Activated CD8-positive, alpha-beta T cell treated with anti-CD3 and anti-CD28 coated beads, Interleukin-2, amount 10 ng/mL, durations not matched to agents 7 days and 5 days (primary cell): ENCODE measurements at regions not wholly inside any gene's neighbourhood (a gene's known extent, or its start where the extent isn't known, plus 50 kb on each side); places are given as distances from the start of the nearest gene placed in this dataset.
"Not testable (repeated sequence)": the region's sequence is repeated elsewhere in the genome, so short reads cannot be mapped to it uniquely, and the experiment has no call there.

ENCODE experiments used
- ATAC-seq: fragments of 150-1000 bp; cut with Tn5 transposase; one replicate; pipeline ENCODE4 v1.10.0; 2021; ENCODE audit warnings: moderate library complexity
- CTCF ChIA-PET: fragments of 350-600 bp; sonication (Branson Sonifier 250); formaldehyde crosslinking; loops from one replicate; lab custom pipeline; 2021; ENCODE audit warnings: antibody characterized with exemption; lab: Charles Lee
- POLR2A ChIA-PET: fragments of 350-600 bp; sonication (Branson Sonifier 250); formaldehyde crosslinking; loops from one replicate; lab custom pipeline; 2021; ENCODE audit warnings: antibody characterized with exemption; lab: Charles Lee
- DNase-seq: peaks from one replicate; pipeline ENCODE4 v3.0.0-alpha.2; 2020
- H3K27ac Mint-ChIP-seq: one replicate; pipeline ENCODE4 v1.8.0; 2021; ENCODE audit warnings: mild to moderate bottlenecking, mixed read lengths
- H3K27me3 Mint-ChIP-seq: one replicate; pipeline ENCODE4 v1.8.0; 2021; ENCODE audit warnings: low read depth, mixed read lengths
- H3K36me3 Mint-ChIP-seq: one replicate; pipeline ENCODE4 v1.8.0; 2021; ENCODE audit warnings: low read depth, mixed read lengths
- H3K4me1 Mint-ChIP-seq: one replicate; pipeline ENCODE4 v1.8.0; 2021; ENCODE audit warnings: low read depth, mixed read lengths
- H3K4me3 Mint-ChIP-seq: one replicate; pipeline ENCODE4 v1.8.0; 2021; ENCODE audit warnings: mild to moderate bottlenecking, mixed read lengths
- H3K9me3 Mint-ChIP-seq: one replicate; pipeline ENCODE4 v1.8.0; 2022; ENCODE audit warnings: mixed read lengths; ENCODE audit not compliant: insufficient read depth

DNA sequence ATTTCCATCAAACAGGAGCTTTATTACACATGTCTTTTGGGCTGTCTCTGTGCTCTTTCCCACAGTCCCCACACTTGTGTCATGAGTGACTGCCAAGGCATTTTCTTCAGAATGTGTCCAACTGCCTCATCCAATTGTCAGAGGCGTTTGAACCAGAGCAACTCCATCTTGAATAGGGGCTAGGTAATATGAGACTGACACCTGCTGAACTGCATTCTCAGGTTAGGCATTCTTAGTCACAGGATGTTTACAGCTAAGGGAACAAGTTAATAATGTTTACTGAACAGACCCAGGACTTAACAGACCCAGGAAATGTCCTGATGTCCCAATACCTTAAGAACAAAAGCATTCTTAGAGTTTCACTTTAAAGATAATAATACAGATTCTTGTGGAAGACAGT lies 595.5 kb downstream of the REEP3 start:
- no peak overlapping the region for H3K4me3 Mint-ChIP-seq
- H3K27ac Mint-ChIP-seq, result no peak overlapping the region
- no peaks in the 10 kb centered on the region for H3K4me1 Mint-ChIP-seq
- ChIA-PET POLR2A (no interaction called here), CTCF (no interaction called here)
- no peaks in the 10 kb centered on the region for H3K27me3 Mint-ChIP-seq
- no peaks in the 10 kb centered on the region for H3K36me3 Mint-ChIP-seq
- DNase-seq, result no peak
- ATAC-seq, result no peak
- H3K9me3 Mint-ChIP-seq, result no peaks in the 10 kb centered on the region

DNA sequence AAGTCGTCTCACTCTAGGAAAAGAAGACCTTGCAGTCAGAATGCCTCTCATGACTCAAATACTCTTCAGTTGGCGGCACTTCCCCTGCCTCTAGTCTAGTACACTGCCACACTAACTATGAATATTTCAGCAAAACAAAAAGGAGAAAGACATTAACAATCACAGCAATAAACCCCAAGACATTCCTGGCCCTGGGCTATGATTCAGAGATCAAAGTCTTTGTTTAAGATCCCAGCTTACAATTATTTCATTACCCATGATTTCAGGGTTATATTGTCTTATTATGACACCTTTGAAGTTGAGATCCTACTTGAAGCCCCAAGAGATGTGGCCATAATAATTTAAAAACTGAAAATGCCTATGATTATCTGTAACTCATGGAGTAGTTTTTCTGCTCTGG lies 597.5 kb downstream of the REEP3 start:
- Mint-ChIP-seq H3K27ac (no peak overlapping the region), H3K36me3 (no peaks in the 10 kb centered on the region), H3K27me3 (no peaks in the 10 kb centered on the region), H3K4me3 (no peak overlapping the region), H3K4me1 (no peaks in the 10 kb centered on the region), H3K9me3 (no peaks in the 10 kb centered on the region)
- ChIA-PET CTCF (no interaction called here), POLR2A (no interaction called here)
- DNase-seq (no peak), ATAC-seq (no peak)

DNA sequence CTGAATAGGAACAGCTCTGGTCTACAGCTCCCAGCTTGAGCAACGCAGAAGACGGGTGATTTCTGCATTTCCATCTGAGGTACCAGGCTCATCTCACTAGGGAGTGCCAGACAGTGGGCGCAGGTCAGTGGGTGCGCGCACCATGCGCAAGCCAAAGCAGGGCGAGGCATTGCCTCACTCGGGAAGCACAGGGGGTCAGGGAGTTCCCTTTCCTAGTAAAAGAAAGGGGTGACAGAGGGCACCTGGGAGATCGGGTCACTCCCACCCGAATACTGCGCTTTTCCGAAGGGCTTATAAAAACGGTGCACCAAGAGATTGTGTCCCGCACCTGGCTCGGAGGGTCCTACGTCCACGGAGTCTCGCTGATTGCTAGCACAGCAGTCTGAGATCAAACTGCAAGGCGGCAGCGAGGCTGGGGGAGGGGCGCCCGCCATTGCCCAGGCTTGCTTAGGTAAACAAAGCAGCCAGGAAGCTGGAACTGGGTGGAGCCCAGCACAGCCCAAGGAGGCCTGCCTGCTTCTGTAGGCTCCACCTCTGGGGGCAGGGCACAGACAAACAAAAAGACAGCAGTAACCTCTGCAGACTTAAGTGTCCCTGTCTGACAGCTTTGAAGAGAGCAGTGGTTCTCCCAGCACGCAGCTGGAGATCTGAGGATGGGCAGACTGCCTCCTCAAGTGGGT lies 599.2 kb downstream of the REEP3 start:
- H3K9me3 Mint-ChIP-seq, ATAC-seq, POLR2A ChIA-PET, H3K27me3 Mint-ChIP-seq, CTCF ChIA-PET, DNase-seq, H3K4me1 Mint-ChIP-seq, H3K36me3 Mint-ChIP-seq, H3K4me3 Mint-ChIP-seq, H3K27ac Mint-ChIP-seq: not testable (repeated sequence)

DNA sequence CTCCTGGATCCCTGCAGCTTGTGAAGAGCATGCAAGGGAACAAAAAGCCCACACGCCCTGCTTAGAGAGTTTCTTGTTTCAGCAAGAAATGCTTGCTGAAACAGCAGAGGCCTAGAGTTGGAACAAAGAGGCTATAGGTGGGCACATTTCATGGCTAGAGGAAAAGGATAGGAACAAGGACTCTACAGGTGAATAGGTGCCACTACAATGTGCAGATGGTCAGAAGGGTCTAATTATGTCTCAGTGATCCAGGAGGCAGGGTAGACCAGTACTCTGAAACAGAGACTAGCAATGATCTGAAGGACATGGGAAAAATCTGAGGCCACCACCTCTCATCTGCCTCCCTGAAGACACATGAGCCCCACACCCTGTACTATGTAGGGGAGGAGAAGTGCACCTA lies 609.0 kb downstream of the REEP3 start:
- CTCF ChIA-PET, result no interaction called here
- ATAC-seq, result no peak
- Mint-ChIP-seq H3K4me3 (no peak overlapping the region), H3K27ac (no peak overlapping the region), H3K27me3 (no peaks in the 10 kb centered on the region), H3K36me3 (no peaks in the 10 kb centered on the region), H3K9me3 (no peaks in the 10 kb centered on the region), H3K4me1 (no peaks in the 10 kb centered on the region)
- DNase-seq, result no peak
- POLR2A ChIA-PET, result interaction anchor here (0.7 kb wide), 1 partner anchor 1835 kb away, joined by 3 read pairs; no protein-coding TSS in a partner anchor

DNA sequence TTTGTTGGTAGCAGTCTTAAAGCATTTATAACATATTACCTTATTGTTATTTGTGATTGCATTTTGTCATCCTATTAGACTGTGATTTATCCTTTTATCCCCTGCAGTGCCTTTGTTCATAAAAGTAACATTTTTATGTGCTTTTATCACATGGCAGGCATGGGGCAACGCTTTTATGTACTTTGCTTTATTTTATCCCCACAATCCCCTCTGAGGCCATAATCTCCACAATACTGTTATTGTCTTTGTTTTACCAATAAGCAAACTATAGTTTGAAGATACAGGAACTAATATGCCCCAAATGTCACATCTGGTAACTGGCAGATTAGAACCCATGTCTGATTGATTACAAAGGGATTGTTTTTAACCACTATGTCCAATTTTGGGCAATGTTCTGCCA lies 613.5 kb downstream of the REEP3 start:
- DNase-seq (no peak), ATAC-seq (no peak)
- Mint-ChIP-seq H3K36me3 (no peaks in the 10 kb centered on the region), H3K9me3 (no peaks in the 10 kb centered on the region), H3K27me3 (no peaks in the 10 kb centered on the region), H3K4me3 (no peak overlapping the region), H3K4me1 (no peaks in the 10 kb centered on the region), H3K27ac (no peak overlapping the region)
- CTCF ChIA-PET, result no interaction called here
- POLR2A ChIA-PET, result no interaction called here

DNA sequence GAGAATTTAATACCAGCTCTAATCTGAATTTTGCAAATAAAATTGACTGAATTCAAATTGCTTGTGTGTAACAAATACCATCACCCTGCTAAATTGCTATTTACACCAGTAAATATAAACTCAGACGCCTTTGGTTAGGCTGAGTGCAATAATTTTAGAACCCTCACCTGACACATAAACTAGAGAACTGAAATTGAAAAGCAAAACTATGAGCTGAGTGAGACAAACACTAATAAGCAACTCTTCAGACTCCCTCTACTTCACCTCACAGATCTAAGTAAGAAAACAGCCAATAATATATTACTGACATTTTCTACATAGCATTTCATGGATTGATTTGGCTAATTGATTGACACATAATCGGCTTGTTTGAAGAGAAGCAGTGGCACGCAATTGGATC lies 621.2 kb downstream of the REEP3 start:
- ATAC-seq, result no peak
- no peak overlapping the region for H3K4me3 Mint-ChIP-seq
- DNase-seq, result no peak

DNA sequence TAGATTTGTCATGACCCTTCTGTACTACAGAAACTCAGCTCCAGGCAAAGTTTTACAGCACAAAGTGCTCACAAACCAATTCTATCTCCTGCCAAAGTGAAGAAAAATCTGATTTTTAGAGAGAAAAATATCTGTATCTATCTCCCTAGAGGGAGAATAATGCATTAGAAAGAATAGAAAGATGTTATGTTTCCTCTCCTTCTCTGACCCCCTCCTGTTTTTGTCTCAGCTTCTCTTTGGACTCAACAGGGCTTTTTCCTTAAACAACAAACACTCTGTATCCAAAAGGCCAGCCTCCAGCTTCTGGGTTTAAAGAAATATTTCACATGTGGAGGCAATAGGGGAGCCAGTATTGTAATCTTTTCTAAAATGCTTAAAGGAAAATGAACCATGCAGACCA lies 627.4 kb downstream of the REEP3 start:
- ChIA-PET POLR2A (no interaction called here), CTCF (no interaction called here)

More for the DNA sequence above, 621.2 kb downstream of the REEP3 start:
- ChIA-PET CTCF (no interaction called here), POLR2A (no interaction called here)
- no peaks in the 10 kb centered on the region for H3K9me3 Mint-ChIP-seq
- H3K27ac Mint-ChIP-seq, result no peak overlapping the region
- no peaks in the 10 kb centered on the region for H3K4me1 Mint-ChIP-seq
- no peaks in the 10 kb centered on the region for H3K36me3 Mint-ChIP-seq
- no peaks in the 10 kb centered on the region for H3K27me3 Mint-ChIP-seq

DNA sequence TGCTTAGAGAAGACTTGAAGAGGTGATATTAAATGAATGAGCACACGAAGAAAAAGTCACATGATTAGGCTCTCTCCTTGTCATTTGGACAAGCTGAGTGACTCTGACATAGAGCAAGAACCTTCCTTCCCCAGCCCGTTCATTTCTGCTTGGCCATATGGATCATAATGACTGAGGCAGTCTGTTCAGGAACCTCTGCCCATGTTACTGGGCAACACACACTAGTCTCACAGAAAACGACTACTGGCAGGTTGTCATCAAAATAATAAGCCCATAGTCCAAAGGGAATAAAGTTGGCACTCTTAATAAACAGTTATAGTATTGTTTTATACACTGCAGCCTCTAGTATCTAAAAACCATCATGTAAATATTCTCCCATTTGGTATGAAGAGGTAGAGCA lies 635.0 kb downstream of the REEP3 start:
- ChIA-PET CTCF (interaction anchor here (0.7 kb wide), 1 partner anchor 224 kb away, joined by 3 read pairs; no protein-coding TSS in a partner anchor), POLR2A (no interaction called here)
- DNase-seq (no peak), ATAC-seq (no peak)
- Mint-ChIP-seq H3K27me3 (no peaks in the 10 kb centered on the region), H3K36me3 (no peaks in the 10 kb centered on the region), H3K4me3 (no peak overlapping the region), H3K27ac (no peak overlapping the region), H3K4me1 (no peaks in the 10 kb centered on the region), H3K9me3 (no peaks in the 10 kb centered on the region)

More for the DNA sequence above, 627.4 kb downstream of the REEP3 start:
- no peak overlapping the region for H3K27ac Mint-ChIP-seq
- ATAC-seq, result no peak
- no peak overlapping the region for H3K4me3 Mint-ChIP-seq
- no peaks in the 10 kb centered on the region for H3K4me1 Mint-ChIP-seq
- no peaks in the 10 kb centered on the region for H3K27me3 Mint-ChIP-seq
- no peak for DNase-seq
- no peaks in the 10 kb centered on the region for H3K9me3 Mint-ChIP-seq
- no peaks in the 10 kb centered on the region for H3K36me3 Mint-ChIP-seq

DNA sequence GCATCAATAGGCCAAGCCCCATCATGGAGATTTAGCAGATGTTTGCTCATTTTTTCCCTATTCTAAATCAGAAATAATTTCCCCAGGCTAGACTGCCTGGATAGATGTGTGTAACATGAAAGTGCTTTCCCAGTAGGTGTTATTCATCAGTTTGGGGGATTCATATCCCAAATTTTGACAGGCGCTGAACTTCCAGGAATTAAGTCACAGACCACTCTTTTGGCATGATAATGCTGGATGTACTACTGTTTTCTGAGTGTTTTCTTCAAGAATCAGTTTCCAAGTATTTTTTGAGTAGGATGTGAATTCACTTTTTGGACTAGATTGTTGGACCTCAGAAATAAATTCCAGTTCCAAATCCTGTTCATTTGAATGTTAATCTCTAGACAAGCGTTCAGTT lies 637.4 kb downstream of the REEP3 start:
- no peak for DNase-seq
- Mint-ChIP-seq H3K4me1 (no peaks in the 10 kb centered on the region), H3K4me3 (no peak overlapping the region), H3K27me3 (no peaks in the 10 kb centered on the region), H3K36me3 (no peaks in the 10 kb centered on the region), H3K9me3 (no peaks in the 10 kb centered on the region), H3K27ac (no peak overlapping the region)
- ATAC-seq, result no peak
- ChIA-PET POLR2A (no interaction called here), CTCF (no interaction called here)

DNA sequence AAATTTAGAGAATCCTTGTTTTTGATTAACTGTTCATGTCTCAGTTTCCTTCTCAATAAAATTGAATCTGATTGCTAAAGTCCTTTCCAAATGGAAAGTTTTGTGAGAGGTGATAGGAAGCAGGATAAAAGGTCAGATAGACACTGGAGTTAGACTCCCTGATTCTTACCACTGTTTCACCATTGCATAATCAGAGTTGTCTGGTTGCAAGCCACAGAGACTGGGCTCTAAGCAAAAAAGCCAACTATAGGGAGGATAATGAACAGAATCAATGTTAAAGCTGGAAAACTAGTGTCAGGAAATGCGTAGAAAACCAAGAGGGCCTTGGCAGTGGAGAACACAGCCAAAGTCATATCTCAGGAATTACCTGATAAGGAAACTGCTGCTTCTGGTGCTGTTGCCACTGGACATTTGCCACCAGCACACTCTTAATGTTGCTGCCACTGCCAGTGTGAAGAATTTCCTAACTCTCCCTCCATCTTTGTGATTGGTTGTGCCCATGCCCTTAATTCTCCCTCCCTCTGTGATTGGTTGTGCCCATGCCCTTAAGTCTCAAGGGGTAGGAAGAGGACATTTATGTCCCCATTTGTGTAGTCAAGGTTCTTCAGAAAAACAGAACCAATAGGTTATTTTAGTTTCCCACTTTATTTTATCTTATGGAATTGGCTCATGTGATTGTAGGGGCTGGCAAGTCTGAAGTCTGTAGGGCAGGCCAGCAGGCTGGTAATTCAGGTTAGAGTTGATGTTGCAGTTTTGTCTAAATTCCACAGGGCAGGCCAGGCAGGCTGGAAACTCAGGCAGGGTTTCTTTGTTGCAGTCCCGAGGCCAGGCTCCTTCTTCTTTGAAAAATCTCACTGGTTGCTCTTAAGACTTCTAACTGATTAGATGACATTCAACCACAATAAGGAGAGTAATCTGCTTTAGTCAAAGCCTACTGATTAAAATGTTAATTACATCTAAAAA lies 639.0 kb downstream of the REEP3 start:
- Mint-ChIP-seq H3K4me1 (no peaks in the 10 kb centered on the region), H3K4me3 (no peak overlapping the region), H3K36me3 (no peaks in the 10 kb centered on the region), H3K27me3 (no peaks in the 10 kb centered on the region), H3K9me3 (no peaks in the 10 kb centered on the region), H3K27ac (no peak overlapping the region)
- DNase-seq (no peak), ATAC-seq (no peak)
- ChIA-PET POLR2A (no interaction called here), CTCF (no interaction called here)

DNA sequence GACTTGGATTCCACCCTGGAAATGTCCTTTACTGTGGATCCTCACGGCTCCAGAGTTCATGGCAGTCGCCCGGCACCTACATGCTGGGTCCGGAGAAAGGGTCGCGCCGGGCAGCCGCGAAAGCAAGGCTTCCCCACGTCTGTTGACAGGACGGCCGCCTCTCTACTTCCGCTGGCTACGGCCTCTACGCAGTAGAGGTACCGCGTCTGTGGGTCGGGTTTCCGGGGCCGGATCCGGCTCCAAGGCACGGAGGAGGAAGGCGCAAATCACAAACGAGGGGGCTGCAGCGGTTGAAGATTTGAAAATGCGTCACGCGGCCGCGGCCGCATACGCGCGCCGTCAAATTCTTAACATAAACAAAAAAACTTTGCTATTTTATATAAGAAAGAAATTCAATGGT lies 649.6 kb downstream of the REEP3 start:
- CTCF ChIA-PET, result no interaction called here
- no peak overlapping the region for H3K4me3 Mint-ChIP-seq

DNA sequence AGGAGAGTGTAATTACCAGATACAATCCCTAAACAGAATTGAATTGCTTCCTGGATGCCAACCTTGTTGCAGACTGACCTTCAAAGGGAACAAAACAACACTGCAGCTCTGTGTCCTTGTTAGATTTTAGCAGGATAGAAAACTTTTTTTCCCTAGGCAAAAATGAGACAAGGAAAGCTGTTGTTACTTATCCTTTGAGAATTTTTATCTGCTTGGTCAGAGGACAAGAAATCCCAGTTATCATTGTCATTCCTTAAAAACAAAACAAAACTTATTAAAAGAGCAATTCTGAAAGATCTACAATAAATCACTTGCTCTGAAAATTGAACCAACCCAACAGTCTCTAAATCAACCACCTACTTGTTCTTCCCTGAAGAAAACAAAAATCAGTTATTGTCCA lies 652.6 kb downstream of the REEP3 start:
- H3K4me1 Mint-ChIP-seq, result no peaks in the 10 kb centered on the region
- ChIA-PET CTCF (no interaction called here), POLR2A (no interaction called here)

More for the DNA sequence above, 649.6 kb downstream of the REEP3 start:
- Mint-ChIP-seq H3K4me1 (no peaks in the 10 kb centered on the region), H3K27ac (no peak overlapping the region), H3K9me3 (peaks cover 11% of the 10 kb centered on the region), H3K36me3 (no peaks in the 10 kb centered on the region), H3K27me3 (no peaks in the 10 kb centered on the region)
- POLR2A ChIA-PET, result no interaction called here
- DNase-seq (no peak), ATAC-seq (no peak)

More for the DNA sequence above, 652.6 kb downstream of the REEP3 start:
- Mint-ChIP-seq H3K27ac (no peak overlapping the region), H3K27me3 (no peaks in the 10 kb centered on the region), H3K4me3 (no peak overlapping the region), H3K36me3 (no peaks in the 10 kb centered on the region), H3K9me3 (peaks cover 11% of the 10 kb centered on the region)
- no peak for DNase-seq
- no peak for ATAC-seq
